ENCODE measurements at regions not wholly inside any gene's neighbourhood (a gene's known extent, or its start where the extent isn't known, plus 50 kb on each side); places are given as distances from the start of the nearest gene placed in this dataset.
"Not testable (repeated sequence)": the region's sequence is repeated elsewhere in the genome, so short reads cannot be mapped to it uniquely, and the experiment has no call there.

DNA sequence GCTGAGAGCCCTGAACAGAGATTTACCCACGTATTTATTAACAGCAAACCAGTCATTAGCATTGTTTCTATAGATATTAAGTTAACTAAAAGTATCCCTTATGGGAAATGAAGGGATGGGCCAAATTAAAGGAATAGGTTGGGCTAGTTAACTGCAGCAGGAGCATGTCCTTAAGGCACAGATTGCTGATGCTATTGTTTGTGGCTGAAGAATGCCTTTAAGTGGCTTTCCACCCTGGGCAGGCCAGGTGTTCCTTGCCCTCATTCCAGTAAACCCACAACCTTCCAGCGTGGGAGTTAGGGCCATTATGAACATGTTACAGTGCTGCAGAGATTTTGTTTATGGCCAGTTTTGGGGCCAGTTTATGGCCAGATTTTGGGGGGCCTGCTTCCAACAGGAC lies 55.6 kb upstream of the FMNL2 start:
- not testable (repeated sequence) for TF ChIP-seq ETV6 (conservative IDR thresholded peaks at IDR 0.05 in 1 of 2, IDR thresholded peaks at IDR 0.05 in 1 of 2; ENCODE audit: borderline replicate concordance in 1 of 2, low read depth in 1 of 2); MXI1 (IDR thresholded peaks at IDR 0.05; ENCODE audit: low read depth, low read length); EZH2 (IDR thresholded peaks at IDR 0.05; ENCODE audit: borderline replicate concordance, control insufficient read depth, low read depth, low read length); CTCF (IDR thresholded peaks at IDR 0.05 in 2 of 3, conservative IDR thresholded peaks at IDR 0.05 in 1 of 3; ENCODE audit: control insufficient read depth in 2 of 3, extremely low read depth in 1 of 3, insufficient read depth in 1 of 3, low read depth in 3 of 3, low read length in 3 of 3); JUND (IDR thresholded peaks at IDR 0.05; ENCODE audit: low read depth, low read length)
